Stimulated activated CD4-positive, alpha-beta T cell treated with anti-CD3 and anti-CD28 coated beads, Interleukin-12 subunit alpha, Interleukin-12 subunit beta, amount 100 ng/mL, for 48 hours (primary cell): ENCODE measurements at regions not wholly inside any gene's neighbourhood (a gene's known extent, or its start where the extent isn't known, plus 50 kb on each side); places are given as distances from the start of the nearest gene placed in this dataset.

Experiments
- DNase-seq, 3 donors: peaks; one replicate each; pipeline ENCODE4 v3.0.0-alpha.2; 2020; ENCODE audit warnings: low read depth in 2 of 3, low spot score in 1 of 3

- no peak for DNase-seq
Observed at GRCh38 chr5:165135565-165135964, 1630.1 kb downstream of the MAT2B start.

- DNase-seq = no peak
Observed at GRCh38 chr5:165137701-165138100, 1632.3 kb downstream of the MAT2B start.

GRCh38 chr5:165138236-165138635 is 1632.8 kb downstream of the MAT2B start:
- DNase-seq = no peak

GRCh38 chr5:165139262-165139661 is 1633.8 kb downstream of the MAT2B start:
- no peak for DNase-seq

GRCh38 chr5:165139721-165140120 is 1634.3 kb downstream of the MAT2B start:
- DNase-seq = no peak

GRCh38 chr5:165143741-165144140 is 1638.3 kb downstream of the MAT2B start:
- DNase-seq = no peak

- DNase-seq = no peak
Observed at GRCh38 chr5:165149431-165149830, 1644.0 kb downstream of the MAT2B start.

GRCh38 chr5:165152058-165152457 is 1646.6 kb downstream of the MAT2B start:
- DNase-seq = no peak

GRCh38 chr5:165157219-165157618 is 1651.8 kb downstream of the MAT2B start:
- DNase-seq = no peak

- no peak for DNase-seq
Observed at GRCh38 chr5:165161204-165161603, 1655.8 kb downstream of the MAT2B start.

GRCh38 chr5:165163861-165164260 is 1658.4 kb downstream of the MAT2B start:
- DNase-seq = no peak

- no peak for DNase-seq
Observed at GRCh38 chr5:165173651-165174050, 1668.2 kb downstream of the MAT2B start.

GRCh38 chr5:165175041-165175440 is 1669.6 kb downstream of the MAT2B start:
- DNase-seq = no peak

GRCh38 chr5:165184183-165184582 is 1678.8 kb downstream of the MAT2B start:
- DNase-seq = no peak

- DNase-seq = no peak
Observed at GRCh38 chr5:165185716-165186115, 1680.3 kb downstream of the MAT2B start.

- DNase-seq = no peak
Observed at GRCh38 chr5:165187815-165188214, 1682.4 kb downstream of the MAT2B start.

- DNase-seq = no peak
Observed at GRCh38 chr5:165188556-165189175, 1683.2 kb downstream of the MAT2B start.

GRCh38 chr5:165196961-165197360 is 1691.5 kb downstream of the MAT2B start:
- DNase-seq = no peak

GRCh38 chr5:165201369-165201768 is 1696.0 kb downstream of the MAT2B start:
- no peak for DNase-seq

- no peak for DNase-seq
Observed at GRCh38 chr5:165201771-165202518, 1696.5 kb downstream of the MAT2B start.

- no peak for DNase-seq
Observed at GRCh38 chr5:165202519-165202910, 1697.1 kb downstream of the MAT2B start.

GRCh38 chr5:165209101-165209727 is 1703.8 kb downstream of the MAT2B start:
- no peak for DNase-seq
